ENCODE measurements at regions not wholly inside any gene's neighbourhood (a gene's known extent, or its start where the extent isn't known, plus 50 kb on each side); places are given as distances from the start of the nearest gene placed in this dataset.

GRCh38 chr4:130714006-130714405, 1618.1 kb downstream of the C4orf33 start:
- TF ChIP-seq, protein P1, sequence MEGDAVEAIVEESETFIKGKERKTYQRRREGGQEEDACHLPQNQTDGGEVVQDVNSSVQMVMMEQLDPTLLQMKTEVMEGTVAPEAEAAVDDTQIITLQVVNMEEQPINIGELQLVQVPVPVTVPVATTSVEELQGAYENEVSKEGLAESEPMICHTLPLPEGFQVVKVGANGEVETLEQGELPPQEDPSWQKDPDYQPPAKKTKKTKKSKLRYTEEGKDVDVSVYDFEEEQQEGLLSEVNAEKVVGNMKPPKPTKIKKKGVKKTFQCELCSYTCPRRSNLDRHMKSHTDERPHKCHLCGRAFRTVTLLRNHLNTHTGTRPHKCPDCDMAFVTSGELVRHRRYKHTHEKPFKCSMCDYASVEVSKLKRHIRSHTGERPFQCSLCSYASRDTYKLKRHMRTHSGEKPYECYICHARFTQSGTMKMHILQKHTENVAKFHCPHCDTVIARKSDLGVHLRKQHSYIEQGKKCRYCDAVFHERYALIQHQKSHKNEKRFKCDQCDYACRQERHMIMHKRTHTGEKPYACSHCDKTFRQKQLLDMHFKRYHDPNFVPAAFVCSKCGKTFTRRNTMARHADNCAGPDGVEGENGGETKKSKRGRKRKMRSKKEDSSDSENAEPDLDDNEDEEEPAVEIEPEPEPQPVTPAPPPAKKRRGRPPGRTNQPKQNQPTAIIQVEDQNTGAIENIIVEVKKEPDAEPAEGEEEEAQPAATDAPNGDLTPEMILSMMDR (IDR thresholded peaks at IDR 0.05): no peak
- TF ChIP-seq POLR2A (IDR thresholded peaks at IDR 0.05) (no peak), POLR2AphosphoS5 (IDR thresholded peaks at IDR 0.05) (no peak)
